Thyroid gland (tissue), 4 donors: ENCODE measurements at regions not wholly inside any gene's neighbourhood (a gene's known extent, or its start where the extent isn't known, plus 50 kb on each side); places are given as distances from the start of the nearest gene placed in this dataset.

Experiments
- DNase-seq, 2 donors: peaks; one replicate each; pipeline ENCODE4 v3.0.0-alpha.2; 2019
- H3K27ac ChIP-seq, 3 donors: fragments of 200-600 bp; sonication (generic); 1 replicate in 2 of 3; 2 replicates in 1 of 3; pipeline ENCODE4 v1.5.1; 2016 to 2019; ENCODE audit warnings: mild to moderate bottlenecking in 1 of 3, moderate library complexity in 1 of 3
- H3K27me3 ChIP-seq: fragments of 200-600 bp; sonication (generic); one replicate; pipeline ENCODE4 v1.5.1; 2019
- H3K36me3 ChIP-seq, 2 donors: fragments of 200-600 bp; sonication (generic); one replicate each; pipeline ENCODE4 v1.5.1; 2016 to 2019
- H3K4me1 ChIP-seq, 2 donors: fragments of 200-600 bp; sonication (generic); one replicate each; pipeline ENCODE4 v1.5.1; 2017 to 2019
- H3K4me3 ChIP-seq, 3 donors: fragments of 200-600 bp; sonication (generic); replicated peaks in 1 of 3; 1 replicate in 2 of 3; 2 replicates in 1 of 3; pipeline ENCODE4 v1.5.1; 2016; ENCODE audit warnings: mild to moderate bottlenecking in 1 of 3
- H3K9me3 ChIP-seq: fragments of 200-600 bp; sonication (generic); one replicate; pipeline ENCODE4 v1.5.1; 2017
- CTCF ChIP-seq, 6 experiments: fragments of 200-600 bp in 3 of 6; fragments of 450-650 bp in 3 of 6; sonication (generic) in 3 of 6; IDR thresholded peaks; one replicate each; pipeline ENCODE4 v1.5.1; 2016 to 2019; ENCODE audit warnings: antibody characterized with exemption in 6 of 6, mild to moderate bottlenecking in 2 of 6, inconsistent platforms in 1 of 6, moderate library complexity in 1 of 6
- POLR2A ChIP-seq, 2 donors: fragments of 450-650 bp; IDR thresholded peaks; one replicate each; pipeline ENCODE4 v1.6.1; 2017; ENCODE audit warnings: antibody characterized with exemption in 2 of 2, mild to moderate bottlenecking in 2 of 2, moderate library complexity in 1 of 2
- WGBS, 2 donors: methylation state at CpG; one replicate each; pipeline ENCODE4 v1.1.5; 2017; 5-methylcytosine and 5-hydroxymethylcytosine counted together
- intact Hi-C: fragments of 100-400 bp; cut with DNase I; formaldehyde crosslinking; loops from one replicate; pipeline ENCODE4 v1.15.1; 2023

GRCh38 chr1:55466373-55466772 is 251.2 kb upstream of the USP24 start:
- Histone ChIP-seq H3K4me3 (no peak overlapping the region), H3K27me3 (no peaks in the 10 kb centered on the region), H3K9me3 (no peaks in the 10 kb centered on the region), H3K36me3 (no peaks in the 10 kb centered on the region), H3K4me1 (no peaks in the 10 kb centered on the region), H3K27ac (no peak overlapping the region)
- DNase-seq, result no peak
- intact Hi-C loops, result no loop called here
- TF ChIP-seq CTCF (IDR thresholded peaks at IDR 0.05) (no peak), POLR2A (IDR thresholded peaks at IDR 0.05) (no peak)
- WGBS, 2 donors, result 53 to 71% methylated on average over 1 of the region's 1 CpG

- intact Hi-C loops, result no loop called here
- H3K4me3 ChIP-seq, result no peak overlapping the region
- H3K4me1 ChIP-seq, result no peaks in the 10 kb centered on the region
- no peak for TF ChIP-seq POLR2A (IDR thresholded peaks at IDR 0.05)
- 95 to 100% methylated on average over 1 of the region's 1 CpG for WGBS, 2 donors
- no peaks in the 10 kb centered on the region for H3K36me3 ChIP-seq
- H3K27ac ChIP-seq, result peak overlapping the region; percentile 0 to 50 (median 21)
- DNase-seq, result no peak
- no peaks in the 10 kb centered on the region for H3K9me3 ChIP-seq
- no peaks in the 10 kb centered on the region for H3K27me3 ChIP-seq
Measured at GRCh38 chr1:55464550-55464949, 249.4 kb upstream of the USP24 start.

GRCh38 chr1:55463814-55464475 is 248.8 kb upstream of the USP24 start:
- WGBS, 2 donors, result 88 to 91% methylated on average over 10 of the region's 10 CpGs
- Histone ChIP-seq H3K36me3 (no peaks in the 10 kb centered on the region), H3K4me3 (no peak overlapping the region), H3K9me3 (no peaks in the 10 kb centered on the region), H3K27ac (peak overlapping the region in 2 of 3 donors; percentile 21 to 50), H3K4me1 (no peaks in the 10 kb centered on the region), H3K27me3 (no peaks in the 10 kb centered on the region)
- DNase-seq, result peak in 1 of 2 donors; percentile 6
- intact Hi-C loops, result no loop called here
- TF ChIP-seq POLR2A (IDR thresholded peaks at IDR 0.05) (no peak), CTCF (IDR thresholded peaks at IDR 0.05) (no peak)

- Histone ChIP-seq H3K27ac (no peak overlapping the region), H3K4me3 (no peak overlapping the region), H3K27me3 (no peaks in the 10 kb centered on the region), H3K4me1 (no peaks in the 10 kb centered on the region), H3K9me3 (no peaks in the 10 kb centered on the region), H3K36me3 (no peaks in the 10 kb centered on the region)
- TF ChIP-seq CTCF (IDR thresholded peaks at IDR 0.05), result no peak
- no peak for TF ChIP-seq POLR2A (IDR thresholded peaks at IDR 0.05)
- WGBS, 2 donors, result 88% methylated on average over 2 of the region's 2 CpGs
- no peak for DNase-seq
- intact Hi-C loops, result no loop called here
Measured at GRCh38 chr1:55457874-55458273, 242.7 kb upstream of the USP24 start.

GRCh38 chr1:55456971-55457370 is 241.8 kb upstream of the USP24 start:
- intact Hi-C loops, result no loop called here
- Histone ChIP-seq H3K36me3 (no peaks in the 10 kb centered on the region), H3K27ac (no peak overlapping the region), H3K4me3 (no peak overlapping the region), H3K27me3 (no peaks in the 10 kb centered on the region), H3K9me3 (no peaks in the 10 kb centered on the region), H3K4me1 (no peaks in the 10 kb centered on the region)
- 84 to 94% methylated on average over 1 of the region's 1 CpG for WGBS, 2 donors
- DNase-seq, result no peak
- no peak for TF ChIP-seq CTCF (IDR thresholded peaks at IDR 0.05)
- TF ChIP-seq POLR2A (IDR thresholded peaks at IDR 0.05), result no peak
